ENCODE measurements at regions not wholly inside any gene's neighbourhood (a gene's known extent, or its start where the extent isn't known, plus 50 kb on each side); places are given as distances from the start of the nearest gene placed in this dataset.

DNA sequence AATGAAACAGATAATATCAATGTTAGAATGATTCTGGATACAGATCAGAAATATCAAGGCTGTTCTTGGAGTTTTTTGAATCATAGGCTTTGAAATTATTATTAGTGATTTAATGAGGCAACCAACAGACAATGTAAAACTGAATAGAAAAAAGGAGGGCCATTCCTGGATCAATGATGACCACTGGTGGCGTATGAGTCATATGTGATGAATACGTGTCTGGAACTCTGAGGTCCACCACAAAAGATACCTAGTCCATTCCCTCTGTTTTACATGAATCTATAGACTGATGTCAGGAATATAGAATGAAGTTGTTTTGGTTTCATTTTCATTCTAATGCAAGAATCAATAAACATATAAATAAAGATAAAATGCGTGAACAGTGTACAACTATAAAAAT, 78.3 kb upstream of the RTL1 start:
- H3K79me2 ChIP-seq (replicated peaks; ENCODE audit: insufficient read depth), result no peaks in the 10 kb centered on the region
- Mint-ChIP-seq H3K4me3 (no peak overlapping the region), H3K27me3 (ENCODE audit: insufficient read depth, low read depth, poor library complexity) (no peaks in the 10 kb centered on the region), H3K36me3 (ENCODE audit: low read depth) (no peaks in the 10 kb centered on the region), H3K27ac (no peak overlapping the region), H3K4me1 (no peaks in the 10 kb centered on the region), H3K9me3 (no peaks in the 10 kb centered on the region)
- H3K27ac ChIP-seq (ENCODE audit: low read depth), result no peak overlapping the region
- H3K4me3 ChIP-seq, result no peak overlapping the region
- no peaks in the 10 kb centered on the region; the same call in 1 of the 2 replicates for H4K20me1 ChIP-seq (replicated peaks; ENCODE audit: insufficient read depth)
- H3K36me3 ChIP-seq (ENCODE audit: insufficient read depth), result no peaks in the 10 kb centered on the region
- H3K9me2 ChIP-seq (ENCODE audit: insufficient read depth), result no peaks in the 10 kb centered on the region
- no peak for TF ChIP-seq EZH2 (IDR thresholded peaks at IDR 0.05; ENCODE audit: low read depth, unreplicated experiment)
- TF ChIP-seq NANOG (IDR thresholded peaks at IDR 0.05; ENCODE audit: borderline replicate concordance), result no peak
- TF ChIP-seq JUNB (IDR thresholded peaks at IDR 0.05; ENCODE audit: unreplicated experiment), result no peak
- TF ChIP-seq STAT1 (IDR thresholded peaks at IDR 0.05; ENCODE audit: unreplicated experiment), result no peak
- TF ChIP-seq, protein P1, sequence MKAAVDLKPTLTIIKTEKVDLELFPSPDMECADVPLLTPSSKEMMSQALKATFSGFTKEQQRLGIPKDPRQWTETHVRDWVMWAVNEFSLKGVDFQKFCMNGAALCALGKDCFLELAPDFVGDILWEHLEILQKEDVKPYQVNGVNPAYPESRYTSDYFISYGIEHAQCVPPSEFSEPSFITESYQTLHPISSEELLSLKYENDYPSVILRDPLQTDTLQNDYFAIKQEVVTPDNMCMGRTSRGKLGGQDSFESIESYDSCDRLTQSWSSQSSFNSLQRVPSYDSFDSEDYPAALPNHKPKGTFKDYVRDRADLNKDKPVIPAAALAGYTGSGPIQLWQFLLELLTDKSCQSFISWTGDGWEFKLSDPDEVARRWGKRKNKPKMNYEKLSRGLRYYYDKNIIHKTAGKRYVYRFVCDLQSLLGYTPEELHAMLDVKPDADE (IDR thresholded peaks at IDR 0.05), result no peak
- no peak for TF ChIP-seq CTCF (conservative IDR thresholded peaks at IDR 0.05; ENCODE audit: low read depth in 2 of 2)
- no peak for TF ChIP-seq EZH2phosphoT487 (IDR thresholded peaks at IDR 0.05; ENCODE audit: unreplicated experiment)
- TF ChIP-seq ZNF462 (CRISPR knock-in tag; IDR thresholded peaks at IDR 0.05), result no peak
- no peak for TF ChIP-seq ZNF114 (CRISPR knock-in tag; IDR thresholded peaks at IDR 0.05)
- no peak for TF ChIP-seq ZNF331 (CRISPR knock-in tag; IDR thresholded peaks at IDR 0.05; ENCODE audit: low read depth)
- TF ChIP-seq CREB1 (CRISPR knock-in tag; IDR thresholded peaks at IDR 0.05; ENCODE audit: low read depth), result no peak
- no peak for TF ChIP-seq REST (IDR thresholded peaks at IDR 0.05; ENCODE audit: unreplicated experiment)
- no peak for TF ChIP-seq POLR2AphosphoS5 (IDR thresholded peaks at IDR 0.05; ENCODE audit: low read depth)
- H2AFZ ChIP-seq, result no peak overlapping the region
- ATAC-seq (no peak), DNase-seq (ENCODE audit: low spot score) (no peak)
- no peaks in the 10 kb centered on the region for H3F3A ChIP-seq (replicated peaks; ENCODE audit: low read depth)
- H3K27me3 ChIP-seq (ENCODE audit: insufficient read depth), result no peaks in the 10 kb centered on the region
- H3K4me1 ChIP-seq (ENCODE audit: insufficient read depth), result no peaks in the 10 kb centered on the region
- no peak overlapping the region for H3K4me2 ChIP-seq
